ENCODE measurements at regions not wholly inside any gene's neighbourhood (a gene's known extent, or its start where the extent isn't known, plus 50 kb on each side); places are given as distances from the start of the nearest gene placed in this dataset.

DNA sequence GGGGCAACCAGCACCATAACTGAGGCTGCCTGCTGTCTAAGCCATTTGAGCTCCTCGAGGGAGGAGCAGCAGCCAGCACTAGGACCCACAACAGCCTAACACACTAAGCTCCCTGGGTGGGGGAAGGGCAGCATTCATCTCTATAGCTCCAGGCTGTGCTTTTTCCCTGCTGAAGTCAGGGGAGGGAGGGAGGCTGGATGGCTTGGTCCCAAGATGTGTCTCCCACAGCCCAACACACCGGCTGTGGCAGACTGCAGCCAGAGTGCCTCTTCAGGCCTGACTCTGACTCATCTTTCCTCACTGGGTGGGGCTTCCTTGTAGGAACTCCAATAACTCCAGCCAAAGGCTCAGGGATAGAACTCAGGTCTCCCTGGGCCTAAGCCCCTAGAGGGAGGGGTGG lies 296.3 kb downstream of the PRDM2 start (continued):
- TF ChIP-seq, protein P1, sequence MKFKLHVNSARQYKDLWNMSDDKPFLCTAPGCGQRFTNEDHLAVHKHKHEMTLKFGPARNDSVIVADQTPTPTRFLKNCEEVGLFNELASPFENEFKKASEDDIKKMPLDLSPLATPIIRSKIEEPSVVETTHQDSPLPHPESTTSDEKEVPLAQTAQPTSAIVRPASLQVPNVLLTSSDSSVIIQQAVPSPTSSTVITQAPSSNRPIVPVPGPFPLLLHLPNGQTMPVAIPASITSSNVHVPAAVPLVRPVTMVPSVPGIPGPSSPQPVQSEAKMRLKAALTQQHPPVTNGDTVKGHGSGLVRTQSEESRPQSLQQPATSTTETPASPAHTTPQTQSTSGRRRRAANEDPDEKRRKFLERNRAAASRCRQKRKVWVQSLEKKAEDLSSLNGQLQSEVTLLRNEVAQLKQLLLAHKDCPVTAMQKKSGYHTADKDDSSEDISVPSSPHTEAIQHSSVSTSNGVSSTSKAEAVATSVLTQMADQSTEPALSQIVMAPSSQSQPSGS (CRISPR knock-in tag; IDR thresholded peaks at IDR 0.05), result no peak
- TF ChIP-seq HHEX (CRISPR knock-in tag; IDR thresholded peaks at IDR 0.05) (no peak), TFDP1 (CRISPR knock-in tag; IDR thresholded peaks at IDR 0.05; ENCODE audit: borderline replicate concordance) (no peak), ZNF747 (CRISPR knock-in tag; IDR thresholded peaks at IDR 0.05; ENCODE audit: borderline replicate concordance) (no peak), PBX2 (CRISPR knock-in tag; IDR thresholded peaks at IDR 0.05) (no peak), CCDC6 (CRISPR knock-in tag; IDR thresholded peaks at IDR 0.05) (no peak), HMG20A (CRISPR knock-in tag; IDR thresholded peaks at IDR 0.05; ENCODE audit: borderline replicate concordance) (no peak), PHF20 (CRISPR knock-in tag; IDR thresholded peaks at IDR 0.05) (no peak)
- TF ChIP-seq, protein P2, sequence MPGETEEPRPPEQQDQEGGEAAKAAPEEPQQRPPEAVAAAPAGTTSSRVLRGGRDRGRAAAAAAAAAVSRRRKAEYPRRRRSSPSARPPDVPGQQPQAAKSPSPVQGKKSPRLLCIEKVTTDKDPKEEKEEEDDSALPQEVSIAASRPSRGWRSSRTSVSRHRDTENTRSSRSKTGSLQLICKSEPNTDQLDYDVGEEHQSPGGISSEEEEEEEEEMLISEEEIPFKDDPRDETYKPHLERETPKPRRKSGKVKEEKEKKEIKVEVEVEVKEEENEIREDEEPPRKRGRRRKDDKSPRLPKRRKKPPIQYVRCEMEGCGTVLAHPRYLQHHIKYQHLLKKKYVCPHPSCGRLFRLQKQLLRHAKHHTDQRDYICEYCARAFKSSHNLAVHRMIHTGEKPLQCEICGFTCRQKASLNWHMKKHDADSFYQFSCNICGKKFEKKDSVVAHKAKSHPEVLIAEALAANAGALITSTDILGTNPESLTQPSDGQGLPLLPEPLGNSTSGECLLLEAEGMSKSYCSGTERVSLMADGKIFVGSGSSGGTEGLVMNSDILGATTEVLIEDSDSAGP (CRISPR knock-in tag; IDR thresholded peaks at IDR 0.05; ENCODE audit: borderline replicate concordance), result no peak
- TF ChIP-seq, protein P3, sequence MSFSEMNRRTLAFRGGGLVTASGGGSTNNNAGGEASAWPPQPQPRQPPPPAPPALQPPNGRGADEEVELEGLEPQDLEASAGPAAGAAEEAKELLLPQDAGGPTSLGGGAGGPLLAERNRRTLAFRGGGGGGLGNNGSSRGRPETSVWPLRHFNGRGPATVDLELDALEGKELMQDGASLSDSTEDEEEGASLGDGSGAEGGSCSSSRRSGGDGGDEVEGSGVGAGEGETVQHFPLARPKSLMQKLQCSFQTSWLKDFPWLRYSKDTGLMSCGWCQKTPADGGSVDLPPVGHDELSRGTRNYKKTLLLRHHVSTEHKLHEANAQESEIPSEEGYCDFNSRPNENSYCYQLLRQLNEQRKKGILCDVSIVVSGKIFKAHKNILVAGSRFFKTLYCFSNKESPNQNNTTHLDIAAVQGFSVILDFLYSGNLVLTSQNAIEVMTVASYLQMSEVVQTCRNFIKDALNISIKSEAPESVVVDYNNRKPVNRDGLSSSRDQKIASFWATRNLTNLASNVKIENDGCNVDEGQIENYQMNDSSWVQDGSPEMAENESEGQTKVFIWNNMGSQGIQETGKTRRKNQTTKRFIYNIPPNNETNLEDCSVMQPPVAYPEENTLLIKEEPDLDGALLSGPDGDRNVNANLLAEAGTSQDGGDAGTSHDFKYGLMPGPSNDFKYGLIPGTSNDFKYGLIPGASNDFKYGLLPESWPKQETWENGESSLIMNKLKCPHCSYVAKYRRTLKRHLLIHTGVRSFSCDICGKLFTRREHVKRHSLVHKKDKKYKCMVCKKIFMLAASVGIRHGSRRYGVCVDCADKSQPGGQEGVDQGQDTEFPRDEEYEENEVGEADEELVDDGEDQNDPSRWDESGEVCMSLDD (CRISPR knock-in tag; IDR thresholded peaks at IDR 0.05; ENCODE audit: borderline replicate concordance), result no peak
